ENCODE measurements at regions not wholly inside any gene's neighbourhood (a gene's known extent, or its start where the extent isn't known, plus 50 kb on each side); places are given as distances from the start of the nearest gene placed in this dataset.

GRCh38 chr1:5010236-5010635 is 355.8 kb downstream of the AJAP1 start:
- no peaks in the 10 kb centered on the region for H3K36me3 ChIP-seq (ENCODE audit: insufficient read depth, low read length)
- no peak overlapping the region for H3K27ac ChIP-seq (ENCODE audit: low read depth, low read length)
- no peak overlapping the region for H3K4me3 ChIP-seq (ENCODE audit: insufficient read depth, low read length)
- no peaks in the 10 kb centered on the region for H3K27me3 ChIP-seq (ENCODE audit: insufficient read depth, low read length)
- no peak overlapping the region for H3K4me2 ChIP-seq (ENCODE audit: insufficient read depth, low read length)
- no peaks in the 10 kb centered on the region for H3K4me1 ChIP-seq (ENCODE audit: insufficient read depth, low read length)
- H2AFZ ChIP-seq (ENCODE audit: low read length): no peak overlapping the region
- TF ChIP-seq CTCF (IDR thresholded peaks at IDR 0.05; ENCODE audit: extremely low read depth, low read depth, low read length): no peak
- no peak for DNase-seq (ENCODE audit: insufficient read length, low spot score, missing footprints)
- H3K9me3 ChIP-seq (ENCODE audit: low read depth, low read length): peaks cover 2% of the 10 kb centered on the region
- H3K79me2 ChIP-seq (ENCODE audit: insufficient read depth, low read length): no peaks in the 10 kb centered on the region
- H4K20me1 ChIP-seq (ENCODE audit: insufficient read depth, low read length): no peaks in the 10 kb centered on the region

GRCh38 chr1:5009376-5010065 is 355.1 kb downstream of the AJAP1 start:
- Histone ChIP-seq H3K79me2 (ENCODE audit: insufficient read depth, low read length) (no peaks in the 10 kb centered on the region), H3K4me1 (ENCODE audit: insufficient read depth, low read length) (no peaks in the 10 kb centered on the region), H3K4me3 (ENCODE audit: insufficient read depth, low read length) (no peak overlapping the region), H3K9me3 (ENCODE audit: low read depth, low read length) (peaks cover 2% of the 10 kb centered on the region), H4K20me1 (ENCODE audit: insufficient read depth, low read length) (no peaks in the 10 kb centered on the region), H3K4me2 (ENCODE audit: insufficient read depth, low read length) (no peak overlapping the region), H3K27ac (ENCODE audit: low read depth, low read length) (no peak overlapping the region), H3K27me3 (ENCODE audit: insufficient read depth, low read length) (no peaks in the 10 kb centered on the region), H2AFZ (ENCODE audit: low read length) (no peak overlapping the region), H3K36me3 (ENCODE audit: insufficient read depth, low read length) (no peaks in the 10 kb centered on the region)
- TF ChIP-seq CTCF (IDR thresholded peaks at IDR 0.05; ENCODE audit: extremely low read depth, low read depth, low read length): no peak
- no peak for DNase-seq (ENCODE audit: insufficient read length, low spot score, missing footprints)

- TF ChIP-seq CTCF (IDR thresholded peaks at IDR 0.05; ENCODE audit: extremely low read depth, low read depth, low read length): no peak
- Histone ChIP-seq H3K27me3 (ENCODE audit: insufficient read depth, low read length) (no peaks in the 10 kb centered on the region), H2AFZ (ENCODE audit: low read length) (no peak overlapping the region), H3K4me3 (ENCODE audit: insufficient read depth, low read length) (no peak overlapping the region), H3K79me2 (ENCODE audit: insufficient read depth, low read length) (no peaks in the 10 kb centered on the region), H4K20me1 (ENCODE audit: insufficient read depth, low read length) (no peaks in the 10 kb centered on the region), H3K27ac (ENCODE audit: low read depth, low read length) (no peak overlapping the region), H3K4me1 (ENCODE audit: insufficient read depth, low read length) (no peaks in the 10 kb centered on the region), H3K36me3 (ENCODE audit: insufficient read depth, low read length) (no peaks in the 10 kb centered on the region), H3K9me3 (ENCODE audit: low read depth, low read length) (no peaks in the 10 kb centered on the region), H3K4me2 (ENCODE audit: insufficient read depth, low read length) (no peak overlapping the region)
- no peak for DNase-seq (ENCODE audit: insufficient read length, low spot score, missing footprints)
Observed at GRCh38 chr1:5005171-5005570, 350.8 kb downstream of the AJAP1 start.

GRCh38 chr1:5002676-5003075 is 348.3 kb downstream of the AJAP1 start:
- Histone ChIP-seq H3K27me3 (ENCODE audit: insufficient read depth, low read length) (no peaks in the 10 kb centered on the region), H3K36me3 (ENCODE audit: insufficient read depth, low read length) (no peaks in the 10 kb centered on the region), H3K79me2 (ENCODE audit: insufficient read depth, low read length) (no peaks in the 10 kb centered on the region), H3K4me1 (ENCODE audit: insufficient read depth, low read length) (no peaks in the 10 kb centered on the region), H3K4me3 (ENCODE audit: insufficient read depth, low read length) (no peak overlapping the region), H3K27ac (ENCODE audit: low read depth, low read length) (no peak overlapping the region), H2AFZ (ENCODE audit: low read length) (no peak overlapping the region), H4K20me1 (ENCODE audit: insufficient read depth, low read length) (no peaks in the 10 kb centered on the region), H3K9me3 (ENCODE audit: low read depth, low read length) (no peaks in the 10 kb centered on the region), H3K4me2 (ENCODE audit: insufficient read depth, low read length) (no peak overlapping the region)
- no peak for DNase-seq (ENCODE audit: insufficient read length, low spot score, missing footprints)
- TF ChIP-seq CTCF (IDR thresholded peaks at IDR 0.05; ENCODE audit: extremely low read depth, low read depth, low read length): no peak
